OCI-LY1 (cell line): ENCODE measurements at regions not wholly inside any gene's neighbourhood (a gene's known extent, or its start where the extent isn't known, plus 50 kb on each side); places are given as distances from the start of the nearest gene placed in this dataset.

Source experiments
- CTCF ChIP-seq: fragments of 200-600 bp; sonication (generic), shearing (Covaris generic); IDR thresholded peaks from 2 replicates; pipeline ENCODE4 v1.5.1; 2017; ENCODE audit warnings: mild to moderate bottlenecking, antibody characterized with exemption, low read length, moderate library complexity, mixed read lengths
- EZH2 ChIP-seq: fragments of 200-600 bp; sonication (generic), shearing (Covaris generic); IDR thresholded peaks from 2 replicates; pipeline ENCODE4 v1.8.0; 2017; ENCODE audit warnings: borderline replicate concordance, mixed run types, mild to moderate bottlenecking, antibody characterized with exemption, low read length, moderate library complexity, mixed read lengths

- no peak for TF ChIP-seq EZH2
- TF ChIP-seq CTCF, result no peak
Measured at GRCh38 chr14:25375639-25376038, 325.7 kb upstream of the STXBP6 start.
